ENCODE measurements at regions not wholly inside any gene's neighbourhood (a gene's known extent, or its start where the extent isn't known, plus 50 kb on each side); places are given as distances from the start of the nearest gene placed in this dataset.

GRCh38 chr3:41029356-41029755 is 169.9 kb upstream of the CTNNB1 start:
- DNase-seq (ENCODE audit: low read depth) = no peak
- H3K4me3 ChIP-seq (ENCODE audit: low read depth, low read length) = no peak overlapping the region
- no peak for TF ChIP-seq CTCF (IDR thresholded peaks at IDR 0.05; ENCODE audit: control insufficient read depth, extremely low read depth, insufficient read depth)

GRCh38 chr3:41030220-41030619 is 169.1 kb upstream of the CTNNB1 start:
- TF ChIP-seq CTCF (IDR thresholded peaks at IDR 0.05; ENCODE audit: control insufficient read depth, extremely low read depth, insufficient read depth) = no peak
- DNase-seq (ENCODE audit: low read depth) = no peak
- H3K4me3 ChIP-seq (ENCODE audit: low read depth, low read length) = no peak overlapping the region

DNA sequence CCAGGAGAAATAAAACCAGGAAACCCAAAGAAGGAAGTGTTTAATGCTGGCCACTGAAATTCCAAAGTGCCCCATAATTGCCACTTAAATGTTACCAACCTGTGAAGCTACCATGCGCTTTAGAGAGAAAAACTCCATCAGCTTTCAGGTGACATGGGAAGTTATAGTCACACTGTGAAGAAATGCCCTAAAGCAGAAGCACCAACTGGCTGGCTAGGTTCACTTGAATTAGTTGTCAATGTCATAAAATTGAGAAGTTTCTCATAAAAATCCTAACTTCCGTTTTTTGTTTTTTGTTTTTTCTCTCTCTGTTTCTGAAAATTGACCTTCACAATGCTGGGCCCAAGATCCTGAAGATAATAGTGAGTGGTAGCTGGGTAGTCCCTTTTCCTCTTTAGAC is 167.9 kb upstream of the CTNNB1 start:
- TF ChIP-seq CTCF (IDR thresholded peaks at IDR 0.05; ENCODE audit: control insufficient read depth, extremely low read depth, insufficient read depth) = no peak
- no peak overlapping the region for H3K4me3 ChIP-seq (ENCODE audit: low read depth, low read length)
- DNase-seq (ENCODE audit: low read depth) = no peak

DNA sequence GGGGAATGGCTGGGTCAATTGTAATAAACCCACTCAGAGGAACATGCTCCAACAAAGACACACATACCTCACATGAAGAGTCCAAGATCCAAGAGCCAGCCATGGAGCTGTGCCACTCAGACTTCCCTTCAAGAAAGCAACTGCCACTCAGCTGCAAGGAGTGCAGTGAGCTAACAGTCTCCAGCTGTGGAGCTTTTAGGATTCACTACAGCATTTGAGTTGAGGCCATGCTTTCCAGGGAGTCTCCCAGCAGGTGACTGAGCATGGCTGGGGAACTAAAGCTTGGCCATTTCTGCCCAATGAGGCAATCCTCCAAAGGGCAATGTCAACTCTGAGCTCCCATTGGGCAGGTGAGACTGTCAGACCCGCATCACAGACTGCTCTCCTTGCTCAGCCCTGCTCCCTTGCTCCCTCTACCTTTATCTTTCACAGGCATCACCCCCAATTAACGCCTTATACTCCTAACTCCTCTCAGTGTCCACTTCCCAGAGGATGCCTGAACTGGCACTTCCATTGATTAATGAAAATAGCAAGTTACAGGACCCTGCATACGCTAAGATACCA is 165.3 kb upstream of the CTNNB1 start:
- H3K4me3 ChIP-seq (ENCODE audit: low read depth, low read length) = no peak overlapping the region
- DNase-seq (ENCODE audit: low read depth) = no peak
- TF ChIP-seq CTCF (IDR thresholded peaks at IDR 0.05; ENCODE audit: control insufficient read depth, extremely low read depth, insufficient read depth) = 0 out of 2 replicates have a peak, but pooled peaks have one; percentile 4

DNA sequence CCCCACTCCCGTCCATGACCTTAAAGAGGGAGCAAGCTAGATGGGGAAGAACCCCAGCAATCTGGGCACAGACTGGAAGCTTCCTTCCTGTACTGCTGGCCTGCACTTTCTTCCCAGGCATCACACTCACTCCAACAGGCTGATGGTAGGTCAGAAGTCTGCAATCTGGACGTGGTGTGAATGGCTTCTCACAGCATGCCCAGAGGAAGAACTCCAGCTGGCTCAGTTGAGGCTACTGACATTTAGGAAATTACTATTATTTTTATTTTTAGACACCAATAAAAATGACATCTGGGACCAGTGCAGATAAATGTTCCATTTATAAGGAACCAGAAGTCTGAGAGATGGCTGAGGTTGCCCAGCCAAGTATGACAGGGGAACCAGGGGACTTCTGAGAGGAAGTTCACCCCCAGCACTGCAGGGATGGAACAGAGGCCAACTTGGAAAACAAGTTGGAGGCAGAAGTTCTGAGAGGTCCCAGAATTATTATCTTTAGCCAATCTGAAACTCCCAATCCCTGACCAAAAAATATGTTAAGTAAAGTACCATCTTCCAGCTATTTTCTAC is 163.8 kb upstream of the CTNNB1 start:
- no peak for DNase-seq (ENCODE audit: low read depth)
- no peak overlapping the region for H3K4me3 ChIP-seq (ENCODE audit: low read depth, low read length)
- no peak for TF ChIP-seq CTCF (IDR thresholded peaks at IDR 0.05; ENCODE audit: control insufficient read depth, extremely low read depth, insufficient read depth)

DNA sequence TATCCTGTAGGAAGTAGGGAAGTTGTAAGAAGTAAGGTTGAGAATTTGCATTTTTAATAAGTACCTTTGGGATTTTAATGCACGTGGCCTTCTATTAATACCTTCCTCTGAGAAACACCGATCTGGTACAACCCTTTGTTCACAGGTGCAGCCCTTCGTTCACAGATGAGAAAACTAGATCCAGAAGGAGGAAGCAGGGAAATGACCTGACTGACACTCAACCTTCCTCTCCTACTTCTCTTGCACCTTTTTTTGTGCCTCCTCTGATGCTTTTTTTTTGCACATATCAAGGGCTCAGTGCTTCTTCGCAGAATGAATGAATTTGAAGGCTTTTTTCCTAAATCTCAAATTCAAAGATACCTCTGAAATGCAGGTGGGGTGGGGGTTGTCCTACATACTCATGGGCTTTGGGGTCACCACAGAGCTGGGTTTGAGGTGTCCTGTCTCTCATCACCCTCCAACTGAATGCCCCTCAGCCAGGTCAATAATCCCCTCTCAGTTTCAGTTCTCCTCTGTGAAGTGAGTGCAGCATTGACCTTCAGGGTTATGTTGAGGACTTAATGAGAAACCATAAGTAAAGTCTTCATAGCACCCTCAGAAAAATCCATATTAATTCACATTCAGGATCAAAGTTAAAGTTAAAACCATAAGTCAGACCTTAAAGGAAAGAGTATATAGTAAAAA is 161.5 kb upstream of the CTNNB1 start:
- no peak for DNase-seq (ENCODE audit: low read depth)
- TF ChIP-seq CTCF (IDR thresholded peaks at IDR 0.05; ENCODE audit: control insufficient read depth, extremely low read depth, insufficient read depth) = no peak

More for the DNA sequence above, 161.5 kb upstream of the CTNNB1 start:
- no peak overlapping the region for H3K4me3 ChIP-seq (ENCODE audit: low read depth, low read length)
